NCI-H226 (cell line): ENCODE measurements at regions not wholly inside any gene's neighbourhood (a gene's known extent, or its start where the extent isn't known, plus 50 kb on each side); places are given as distances from the start of the nearest gene placed in this dataset.
"Not testable (repeated sequence)": the region's sequence is repeated elsewhere in the genome, so short reads cannot be mapped to it uniquely, and the experiment has no call there.

ENCODE experiments used
- DNase-seq: peaks from one replicate; pipeline ENCODE4 v3.0.0-alpha.2; 2015

DNA sequence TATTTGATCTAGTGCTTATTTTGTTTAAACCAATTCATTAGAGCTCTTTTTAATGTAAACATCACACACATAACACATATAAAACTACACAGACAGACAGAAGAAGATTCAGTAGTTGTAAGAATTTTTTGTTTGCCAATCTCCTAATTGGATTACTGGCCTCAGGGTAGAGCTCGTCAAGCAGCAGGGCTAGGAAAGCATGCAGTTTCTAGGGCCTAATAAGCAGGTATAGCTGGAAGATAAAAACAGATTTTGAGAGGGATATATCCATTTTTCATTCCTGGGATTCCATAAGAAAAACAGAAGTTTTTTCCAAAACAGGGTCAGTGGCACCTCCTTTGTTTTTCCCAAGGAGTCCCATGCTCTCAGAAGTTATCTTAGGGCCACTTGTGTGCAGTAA is 265.2 kb upstream of the SGO1 start:
- DNase-seq = no peak

DNA sequence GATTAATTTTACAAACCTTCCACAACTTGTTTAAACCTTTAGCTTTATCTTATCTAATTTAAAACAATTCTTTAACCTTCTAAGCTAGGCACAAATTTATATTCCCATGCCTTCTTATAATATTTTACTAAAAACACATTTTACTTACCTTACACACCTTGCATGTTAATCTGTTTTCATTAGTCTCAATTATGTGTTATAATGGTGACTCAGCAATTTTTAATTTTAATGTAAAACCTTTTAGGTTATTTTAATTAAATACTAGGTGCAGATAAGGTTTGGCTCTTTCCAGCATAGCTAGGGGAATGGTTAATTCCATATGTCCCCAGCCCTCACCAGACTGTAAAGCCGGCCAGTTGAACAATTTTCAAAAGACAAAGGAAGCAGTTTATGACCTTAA is 264.6 kb upstream of the SGO1 start:
- DNase-seq = no peak

DNA sequence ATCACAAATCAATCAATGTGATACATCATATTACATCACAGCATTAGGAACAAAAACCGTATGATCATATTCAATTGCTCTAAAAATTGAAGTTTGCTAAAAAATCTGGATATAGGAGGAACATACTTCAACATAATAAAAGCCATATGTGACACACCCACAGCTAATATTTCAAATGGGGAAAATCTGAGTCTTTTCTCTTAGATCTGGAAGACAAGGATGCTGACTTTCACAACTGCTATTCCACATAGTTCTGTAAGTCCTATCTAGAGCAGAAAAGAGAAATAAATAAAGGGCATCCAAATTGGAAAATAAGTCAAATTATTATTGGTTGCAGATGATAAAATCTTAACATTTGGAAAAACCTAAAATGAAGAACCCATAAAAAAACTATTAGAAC is 256.8 kb upstream of the SGO1 start:
- DNase-seq = no peak

DNA sequence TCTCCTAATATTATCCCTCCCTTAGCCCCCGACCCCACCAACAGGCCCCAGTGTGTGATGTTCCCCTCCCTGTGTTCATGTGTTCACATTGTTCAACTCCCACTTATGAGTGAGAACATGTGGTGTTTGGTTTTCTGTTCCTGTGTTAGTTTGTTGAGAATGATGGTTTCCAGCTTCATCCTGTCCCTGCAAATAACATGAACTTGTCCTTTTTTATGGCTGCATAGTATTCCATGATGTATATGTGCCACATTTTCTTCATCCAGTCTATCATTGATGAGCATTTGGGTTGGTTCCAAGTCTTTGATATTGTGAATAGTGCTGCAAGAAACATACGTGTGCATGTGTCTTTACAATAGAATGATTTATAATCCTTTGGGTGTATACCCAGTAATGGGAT is 241.3 kb upstream of the SGO1 start:
- DNase-seq = not testable (repeated sequence)

DNA sequence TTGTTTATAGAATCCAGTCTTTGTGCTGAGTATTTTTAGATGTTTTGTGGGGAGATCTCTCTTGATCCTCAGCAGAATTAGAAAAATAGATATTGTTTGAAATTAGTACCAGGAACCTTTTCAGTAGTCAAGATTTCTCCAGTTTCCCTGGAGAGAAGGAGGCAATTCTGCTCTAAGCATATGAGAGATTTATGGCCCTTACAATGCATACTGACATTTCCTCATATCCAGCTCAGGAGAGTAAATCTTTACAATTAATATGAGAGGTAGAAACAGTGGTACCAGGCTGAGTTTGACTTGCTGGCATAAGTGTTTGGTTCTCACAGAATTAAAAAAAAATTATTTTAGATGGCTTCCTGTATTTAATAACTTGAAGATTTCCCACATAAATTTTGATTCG is 239.1 kb upstream of the SGO1 start:
- no peak for DNase-seq

DNA sequence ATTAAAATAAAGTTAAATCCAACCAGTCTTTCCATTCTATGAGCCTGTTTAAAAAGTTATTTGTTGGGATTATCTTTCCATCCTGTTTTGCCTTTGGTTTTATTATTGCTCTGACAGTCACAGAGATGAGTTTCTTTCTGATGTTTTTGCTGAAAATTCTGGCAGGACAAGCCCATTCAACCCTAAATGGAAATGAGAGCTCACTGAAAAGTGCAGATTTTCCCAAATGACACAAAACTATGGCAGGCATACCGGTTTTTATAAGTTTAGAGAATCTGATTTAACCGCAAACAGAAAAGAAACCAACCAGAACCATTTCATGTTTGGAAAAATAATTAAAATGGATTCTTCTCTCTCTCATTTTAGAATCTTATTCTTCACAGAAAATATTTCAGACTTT is 238.1 kb upstream of the SGO1 start:
- DNase-seq = no peak

DNA sequence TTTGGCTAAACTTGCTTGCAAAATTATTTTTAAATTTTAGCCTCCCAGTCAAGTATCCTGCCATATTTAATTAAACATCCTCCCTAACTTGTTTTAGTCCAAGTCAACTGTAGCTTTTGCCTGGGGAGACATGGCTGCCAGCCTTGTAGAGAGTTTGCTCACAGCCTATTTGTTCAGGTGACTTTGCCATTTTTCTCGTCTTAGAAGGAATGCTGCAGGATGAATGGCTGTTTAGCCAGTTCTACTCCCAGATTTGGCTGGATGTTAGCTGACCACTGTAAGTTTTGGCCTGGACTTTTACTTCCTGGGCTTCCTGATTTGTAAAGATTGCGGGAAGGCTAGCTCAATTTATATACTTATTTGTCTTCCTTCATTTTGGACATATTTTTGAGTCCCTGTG is 236.4 kb upstream of the SGO1 start:
- DNase-seq = no peak

- no peak for DNase-seq
Observed at GRCh38 chr3:20417388-20418108, 231.5 kb upstream of the SGO1 start.

DNA sequence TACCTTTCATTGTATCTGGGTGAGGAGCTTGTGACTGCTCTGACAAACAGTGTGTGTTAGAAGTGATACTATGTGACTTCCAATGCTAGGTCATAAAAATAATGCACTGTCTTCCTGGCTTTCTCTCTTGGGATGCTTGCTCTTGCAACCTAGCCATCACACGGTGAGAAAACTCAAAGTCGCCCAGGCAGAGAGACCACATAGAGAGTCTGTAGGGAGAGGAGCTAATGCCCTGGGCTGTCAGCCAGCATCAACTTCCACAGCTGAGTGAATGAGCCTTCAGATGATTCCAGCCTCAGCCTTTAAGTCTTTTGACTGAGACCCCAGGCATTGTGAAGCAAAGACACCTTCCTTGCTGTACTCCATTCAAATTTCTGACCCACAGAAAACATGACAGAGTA is 220.6 kb upstream of the SGO1 start:
- DNase-seq = peak; percentile 7

DNA sequence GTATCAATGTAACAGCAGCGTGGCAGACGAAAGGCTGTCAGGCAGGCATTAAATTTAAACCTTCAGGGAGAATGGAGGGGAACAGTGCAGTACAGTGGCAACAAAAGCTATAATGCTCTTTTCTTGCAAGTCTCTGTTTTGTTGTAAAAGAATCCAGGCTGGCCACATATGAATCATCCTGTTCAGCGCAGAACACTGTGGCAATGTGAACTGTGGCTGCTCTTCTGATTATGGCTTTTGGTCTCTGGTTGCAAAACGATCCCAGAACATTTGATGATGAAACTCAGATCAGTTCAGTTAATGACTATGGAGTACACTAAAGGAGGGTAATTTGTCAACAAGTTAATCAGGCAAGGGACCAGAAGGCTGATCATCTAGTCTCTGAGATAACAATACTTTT is 219.7 kb upstream of the SGO1 start:
- peak; percentile 34 for DNase-seq

GRCh38 chr3:20405231-20405630 is 219.2 kb upstream of the SGO1 start:
- no peak for DNase-seq

DNA sequence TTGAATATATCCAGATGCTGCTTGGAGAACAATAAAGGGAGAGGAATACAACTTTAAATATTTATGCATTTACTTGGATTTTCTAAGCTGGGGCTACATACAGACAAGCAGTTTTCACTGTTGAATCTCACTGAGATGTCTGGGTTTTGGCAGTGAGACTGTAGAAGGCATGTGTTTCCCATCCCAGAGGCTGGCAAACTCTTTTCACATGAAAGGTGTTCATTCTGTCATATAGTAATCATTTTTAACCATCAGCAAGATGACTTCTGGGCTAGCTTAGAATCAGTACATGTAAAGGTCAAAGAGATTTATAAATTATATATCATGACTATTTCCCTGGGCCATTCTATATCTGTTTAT is 218.7 kb upstream of the SGO1 start:
- DNase-seq = no peak

DNA sequence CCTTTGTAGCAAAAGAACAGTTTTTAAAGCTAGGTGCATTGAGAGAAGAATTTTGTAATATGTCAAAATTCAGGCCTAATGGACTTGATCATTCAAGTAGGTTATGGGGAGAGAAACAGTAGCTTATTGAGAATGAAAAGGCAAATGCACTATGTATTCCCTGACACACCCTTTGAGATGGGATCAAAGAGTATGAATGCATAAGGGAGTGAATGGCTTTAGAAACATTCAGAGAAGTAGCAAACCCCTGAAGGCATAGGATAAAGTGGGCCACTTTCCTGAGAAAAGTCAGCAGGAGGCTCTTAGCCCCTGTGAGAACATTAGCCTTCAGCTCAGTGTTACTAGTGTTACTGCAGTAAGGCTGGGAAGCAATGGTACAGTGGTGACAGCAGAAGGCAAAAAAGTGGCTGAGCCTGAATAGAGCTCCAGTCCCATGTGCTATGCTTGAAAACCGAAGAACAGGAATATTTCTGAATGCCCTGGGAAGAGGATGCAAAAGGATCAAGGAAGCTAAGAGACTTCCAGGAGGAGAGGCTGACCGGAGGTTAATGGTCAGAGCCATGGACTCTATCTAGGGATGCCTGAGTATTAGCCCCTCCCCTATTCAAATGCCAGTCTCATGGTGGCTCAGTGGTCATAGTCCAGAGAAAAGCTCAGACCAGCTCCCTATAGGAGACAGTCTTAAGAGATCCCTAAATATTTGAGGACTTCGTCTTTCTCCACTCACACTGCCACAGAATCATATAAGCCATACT is 218.2 kb upstream of the SGO1 start:
- no peak for DNase-seq

DNA sequence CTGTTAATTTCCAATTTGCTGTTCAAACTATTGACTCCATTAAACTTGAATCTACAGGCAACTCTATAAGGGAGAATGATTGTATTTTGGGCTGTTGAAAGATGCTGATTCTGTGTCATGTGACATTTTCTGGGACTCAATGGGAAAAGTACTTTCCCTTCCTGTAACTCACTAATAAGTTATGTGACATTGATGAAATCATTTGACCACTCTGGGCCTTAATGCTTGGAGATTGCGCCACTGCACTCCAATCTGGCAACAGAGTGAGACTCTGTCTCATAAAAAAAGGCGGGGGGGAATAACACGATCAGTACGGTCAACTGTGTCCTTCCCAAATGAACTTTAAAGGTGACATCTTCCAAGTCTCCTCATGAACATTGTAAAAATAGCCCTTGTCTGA is 215.2 kb upstream of the SGO1 start:
- no peak for DNase-seq

- no peak for DNase-seq
Observed at GRCh38 chr3:20400686-20401085, 214.7 kb upstream of the SGO1 start.

- no peak for DNase-seq
Observed at GRCh38 chr3:20400281-20400680, 214.3 kb upstream of the SGO1 start.

- DNase-seq = no peak
Observed at GRCh38 chr3:20396335-20396734, 210.3 kb upstream of the SGO1 start.

- no peak for DNase-seq
Observed at GRCh38 chr3:20395692-20396091, 209.7 kb upstream of the SGO1 start.

DNA sequence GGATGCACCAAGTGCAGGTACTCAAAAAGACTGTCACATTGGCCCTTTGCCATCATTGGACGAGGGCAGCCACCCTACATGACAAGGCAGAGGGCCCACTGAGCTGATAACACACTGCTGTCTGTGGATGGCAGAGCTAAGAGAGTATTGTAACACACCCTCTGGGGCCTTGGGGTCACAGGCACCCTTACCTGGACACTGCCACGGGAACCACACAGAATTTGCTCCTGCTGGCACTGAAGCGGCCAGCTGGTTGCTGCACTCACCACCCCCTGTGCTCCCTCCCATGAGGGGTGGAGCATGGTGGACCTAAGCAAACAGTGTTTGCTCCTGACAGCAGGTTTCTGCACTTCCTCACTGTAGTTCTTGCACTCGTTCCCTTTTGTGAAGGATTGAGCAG is 208.2 kb upstream of the SGO1 start:
- no peak for DNase-seq

DNA sequence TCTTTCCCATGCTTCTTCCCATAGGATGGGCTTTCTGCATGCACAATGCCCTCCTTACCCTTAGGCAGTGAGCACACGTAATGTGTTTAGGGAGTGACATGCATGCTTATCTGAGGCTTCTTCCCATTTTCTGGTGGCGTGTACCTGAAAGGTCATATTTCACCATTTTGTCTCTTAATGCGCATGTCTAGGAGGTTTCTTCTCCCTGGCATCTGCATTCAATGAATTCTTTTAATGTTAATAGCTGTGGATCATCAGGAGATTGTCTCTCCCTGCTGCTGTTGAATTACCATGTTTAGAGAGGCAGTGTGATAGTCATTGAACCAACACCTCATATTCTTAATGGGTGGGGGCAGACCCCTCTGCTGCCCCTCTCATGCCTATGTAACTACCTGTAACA is 205.6 kb upstream of the SGO1 start:
- DNase-seq = no peak

DNA sequence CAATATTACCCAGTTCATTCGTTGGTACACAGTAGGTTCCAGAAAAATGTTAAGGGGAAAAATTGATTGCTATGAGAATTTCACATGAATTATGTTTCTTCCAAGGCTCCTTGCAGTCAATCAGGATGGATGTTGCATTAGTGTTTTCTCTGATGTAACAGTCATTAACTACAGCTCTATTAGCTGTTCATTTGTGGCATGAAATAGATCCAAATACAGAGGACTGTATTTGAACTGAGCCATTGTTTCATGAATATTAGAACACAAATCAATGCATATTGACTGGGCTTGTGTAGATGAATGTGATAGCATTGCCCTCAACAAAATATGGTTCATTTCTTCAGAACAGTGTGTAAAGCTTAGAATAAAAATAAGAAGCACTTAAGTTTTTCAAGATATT is 203.0 kb upstream of the SGO1 start:
- no peak for DNase-seq

GRCh38 chr3:20380295-20380694 is 194.3 kb upstream of the SGO1 start:
- no peak for DNase-seq

GRCh38 chr3:20378315-20378714 is 192.3 kb upstream of the SGO1 start:
- DNase-seq = no peak

GRCh38 chr3:20376665-20377217 is 190.7 kb upstream of the SGO1 start:
- no peak for DNase-seq

DNA sequence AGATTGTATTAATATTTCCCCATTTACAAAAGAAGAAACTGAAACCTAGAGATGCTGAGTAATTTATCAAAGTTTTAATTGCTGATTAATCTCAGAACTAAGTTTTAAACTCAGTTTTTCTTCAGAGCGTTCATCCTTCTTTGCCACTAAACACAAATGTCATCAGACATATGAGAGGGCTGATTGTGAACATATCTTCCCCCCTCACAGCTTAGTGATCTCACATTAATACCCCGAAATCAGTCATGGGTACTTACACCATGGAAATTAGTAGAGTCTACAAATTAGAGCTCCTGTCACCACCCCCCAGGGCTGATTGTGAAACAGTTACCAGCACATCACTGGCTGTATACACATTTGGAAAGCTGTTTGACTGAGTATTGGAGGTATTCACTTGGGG is 189.3 kb upstream of the SGO1 start:
- DNase-seq = no peak
